ENCODE measurements at regions not wholly inside any gene's neighbourhood (a gene's known extent, or its start where the extent isn't known, plus 50 kb on each side); places are given as distances from the start of the nearest gene placed in this dataset.

- TF ChIP-seq CTCF (IDR thresholded peaks at IDR 0.05; ENCODE audit: low read length) (no peak), EZH2phosphoT487 (IDR thresholded peaks at IDR 0.05; ENCODE audit: low read length) (no peak), EZH2 (optimal IDR thresholded peaks at IDR 0.05; ENCODE audit: low read depth, low read length) (no peak)
Observed at GRCh38 chr10:89838044-89838615, 136.7 kb downstream of the KIF20B start.

All from MM.1S (cell line).